GM12878 (cell line): ENCODE measurements at regions not wholly inside any gene's neighbourhood (a gene's known extent, or its start where the extent isn't known, plus 50 kb on each side); places are given as distances from the start of the nearest gene placed in this dataset.

Experiments used
- ATAC-seq: fragments of 200-7000 bp; cut with Tn5 transposase; 3 replicates; pipeline ENCODE4 v1.9.1; 2020; ENCODE audit warnings: mild to moderate bottlenecking, moderate library complexity
- BruUV-seq: library from RNA; stranded (reverse); fragments of 400-500 nt; replicated peaks from 2 replicates; lab custom pipeline; 2021; lab: Mats Ljungman, UMichigan
- CTCF ChIA-PET: fragments of 300-600 bp; sonication (Branson Sonifier 250); formaldehyde crosslinking; extraction: SDS; loops from one replicate; lab custom pipeline; 2021; ENCODE audit warnings: inconsistent platforms; lab: Yijun Ruan, JAX
- POLR2A ChIA-PET: fragments of 350-600 bp; formaldehyde crosslinking; extraction: SDS; loops from one replicate; lab custom pipeline; 2021; ENCODE audit warnings: inconsistent platforms; lab: Charles Lee
- RAD21 ChIA-PET: fragments of 300-600 bp; sonication (Branson Sonifier 250); formaldehyde crosslinking; loops from one replicate; lab custom pipeline; 2023; ENCODE audit warnings: antibody characterized with exemption; ENCODE audit not compliant: unreplicated experiment; lab: Charles Lee
- SMC1A ChIA-PET: fragments of 300-600 bp; sonication (Branson Sonifier 250); formaldehyde crosslinking; loops from one replicate; lab custom pipeline; 2023; ENCODE audit not compliant: unreplicated experiment, uncharacterized antibody; lab: Charles Lee
- DNase-seq: peaks from one replicate; pipeline ENCODE4 v3.0.0-alpha.2; 2011; ENCODE audit warnings: low read depth, low spot score
- FAIRE-seq: peaks from 3 replicates; lab custom pipeline; 2011; peaks lifted over from hg19 to GRCh38; lab: Jason Lieb, UNC
- H2AFZ ChIP-seq: 2 replicates; pipeline ENCODE4 v1.6.0; 2011; ENCODE audit warnings: low read depth, low read length, control low read depth; ENCODE audit not compliant: control insufficient read depth
- H3K27ac ChIP-seq: 2 replicates; pipeline ENCODE4 v1.5.1; 2011; ENCODE audit warnings: control low read depth; ENCODE audit not compliant: control insufficient read depth, insufficient read depth
- H3K27me3 ChIP-seq, 2 experiments: replicated peaks in 1 of 2; 2 replicates each; pipeline versions ENCODE4 v1.6.0 to v1.6.1; 2011; ENCODE audit warnings: low read length in 1 of 2; ENCODE audit not compliant: control insufficient read depth in 2 of 2, insufficient read depth in 2 of 2
- H3K36me3 ChIP-seq, 2 experiments: 2 replicates each; pipeline ENCODE4 v1.5.1; 2011; ENCODE audit warnings: low read length in 1 of 2; ENCODE audit not compliant: control insufficient read depth in 2 of 2, insufficient read depth in 2 of 2
- H3K4me1 ChIP-seq: 2 replicates; pipeline ENCODE4 v1.6.1; 2011; ENCODE audit warnings: mild to moderate bottlenecking, low read length, moderate library complexity, mixed read lengths; ENCODE audit not compliant: control insufficient read depth, insufficient read depth
- H3K4me2 ChIP-seq: 2 replicates; pipeline ENCODE4 v1.6.0; 2011; ENCODE audit warnings: control low read depth; ENCODE audit not compliant: control insufficient read depth, insufficient read depth
- H3K4me3 ChIP-seq: fragments of 200-600 bp; sonication (generic); 2 replicates; pipeline ENCODE4 v1.5.1; 2016
- H3K79me2 ChIP-seq: 2 replicates; pipeline ENCODE4 v1.6.0; 2011; ENCODE audit warnings: low read length; ENCODE audit not compliant: control insufficient read depth, insufficient read depth
- H3K9ac ChIP-seq: 2 replicates; pipeline ENCODE4 v1.8.0; 2011; ENCODE audit warnings: low read length, control low read depth, mixed read lengths; ENCODE audit not compliant: control insufficient read depth, insufficient read depth
- H3K9me3 ChIP-seq: replicated peaks from 3 replicates; pipeline ENCODE4 v1.5.1; 2011; ENCODE audit warnings: mild to moderate bottlenecking, low read length; ENCODE audit not compliant: control insufficient read depth, insufficient read depth
- H4K20me1 ChIP-seq: 2 replicates; pipeline ENCODE4 v1.6.0; 2011; ENCODE audit not compliant: control insufficient read depth, insufficient read depth
- ATF7 ChIP-seq: fragments of 450-650 bp; IDR thresholded peaks from 2 replicates; pipeline ENCODE4 v1.6.1; 2016; ENCODE audit warnings: low read depth, mild to moderate bottlenecking
- BCL11A ChIP-seq: IDR thresholded peaks from 2 replicates; pipeline ENCODE4 v1.6.1; 2011; ENCODE audit warnings: low read depth, low read length
- EP300 ChIP-seq, 2 experiments: fragments of 150-350 bp in 1 of 2; IDR thresholded peaks; 2 replicates each; pipeline ENCODE4 v1.6.1; 2011 to 2012; ENCODE audit warnings: low read depth in 2 of 2, low read length in 2 of 2, borderline replicate concordance in 1 of 2, improper control_type of control experiment in 1 of 2, inconsistent platforms in 1 of 2; ENCODE audit not compliant: control insufficient read depth in 1 of 2
- FOXK2 ChIP-seq: fragments of 450-650 bp; IDR thresholded peaks from 2 replicates; pipeline ENCODE4 v1.6.1; 2017; ENCODE audit warnings: mild to moderate bottlenecking, moderate library complexity
- KDM1A ChIP-seq: fragments of 200-600 bp; sonication (generic); IDR thresholded peaks from 2 replicates; pipeline ENCODE4 v1.6.1; 2016; ENCODE audit warnings: borderline replicate concordance
- MYC ChIP-seq: IDR thresholded peaks from 2 replicates; pipeline ENCODE4 v1.6.1; 2011; ENCODE audit warnings: mild to moderate bottlenecking, low read length, moderate library complexity, inconsistent platforms; ENCODE audit not compliant: insufficient read depth, insufficient replicate concordance, insufficient read length, severe bottlenecking
- RCOR1 ChIP-seq: conservative IDR thresholded peaks from 2 replicates; pipeline ENCODE4 v1.6.1; 2012; ENCODE audit warnings: low read depth, low read length, improper control_type of control experiment
- SP1 ChIP-seq: IDR thresholded peaks from one replicate; pipeline ENCODE4 v1.6.1; 2011; ENCODE audit warnings: low read depth, low read length
- ZNF24 ChIP-seq: fragments of 450-650 bp; IDR thresholded peaks from 2 replicates; pipeline ENCODE4 v1.6.1; 2017; ENCODE audit warnings: antibody characterized with exemption, mild to moderate bottlenecking
- ZNF274 ChIP-seq: IDR thresholded peaks from one replicate; pipeline ENCODE4 v1.8.0; 2011; ENCODE audit not compliant: insufficient read length, insufficient read depth
- ZNF384 ChIP-seq: IDR thresholded peaks from 2 replicates; pipeline ENCODE4 v1.6.1; 2012; ENCODE audit warnings: low read depth, mild to moderate bottlenecking, low read length, improper control_type of control experiment, borderline replicate concordance
- WGBS: methylation state at CpG from one replicate; pipeline ENCODE4 v1.1.6; 2016; ENCODE audit warnings: low lambda C conversion rate; ENCODE audit not compliant: insufficient replicate concordance, insufficient coverage; ENCODE audit errors: missing lambda C conversion rate; 5-methylcytosine and 5-hydroxymethylcytosine counted together
- in situ Hi-C: fragments of 300-500 bp; cut with MboI; formaldehyde crosslinking; loops from 9 replicates; pipeline ENCODE4 v1.14.3; 2018; ENCODE audit warnings: mixed read lengths
- intact Hi-C: fragments of 100-400 bp; cut with micrococcal nuclease; formaldehyde crosslinking; loops from one replicate; pipeline ENCODE4 v1.14.2; 2022; ENCODE audit not compliant: unreplicated experiment
- TF ChIP-seq, protein P1 (sequence below): fragments of 450-650 bp; formaldehyde crosslinking; IDR thresholded peaks from 2 replicates; pipeline ENCODE4 v1.5.0; 2022; ENCODE audit warnings: mild to moderate bottlenecking, missing genetic modification characterization

GRCh38 chrX:98071331-98071730 lies 1187.6 kb downstream of the RPA4 start:
- FAIRE-seq, result no peak
- Histone ChIP-seq H4K20me1 (no peaks in the 10 kb centered on the region), H3K9me3 (no peaks in the 10 kb centered on the region), H3K27ac (no peak overlapping the region), H3K27me3 (no peaks in the 10 kb centered on the region), H3K36me3 (no peaks in the 10 kb centered on the region), H3K4me2 (no peak overlapping the region), H3K4me3 (no peak overlapping the region), H2AFZ (no peak overlapping the region), H3K4me1 (no peaks in the 10 kb centered on the region), H3K9ac (no peak overlapping the region), H3K79me2 (no peaks in the 10 kb centered on the region)
- SMC1A ChIA-PET, result no interaction called here
- CTCF ChIA-PET, result no interaction called here
- no peak for ATAC-seq
- BruUV-seq, result no TSS peak
- WGBS, result 0% methylated on average over 2 of the region's 2 CpGs
- intact Hi-C loops (no loop called here), in situ Hi-C loops (no loop called here)
- RAD21 ChIA-PET, result no interaction called here
- no peak for DNase-seq
- POLR2A ChIA-PET, result no interaction called here
- TF ChIP-seq ZNF274, result no peak
- no peak for TF ChIP-seq FOXK2
- no peak for TF ChIP-seq RCOR1
- TF ChIP-seq, protein P1, sequence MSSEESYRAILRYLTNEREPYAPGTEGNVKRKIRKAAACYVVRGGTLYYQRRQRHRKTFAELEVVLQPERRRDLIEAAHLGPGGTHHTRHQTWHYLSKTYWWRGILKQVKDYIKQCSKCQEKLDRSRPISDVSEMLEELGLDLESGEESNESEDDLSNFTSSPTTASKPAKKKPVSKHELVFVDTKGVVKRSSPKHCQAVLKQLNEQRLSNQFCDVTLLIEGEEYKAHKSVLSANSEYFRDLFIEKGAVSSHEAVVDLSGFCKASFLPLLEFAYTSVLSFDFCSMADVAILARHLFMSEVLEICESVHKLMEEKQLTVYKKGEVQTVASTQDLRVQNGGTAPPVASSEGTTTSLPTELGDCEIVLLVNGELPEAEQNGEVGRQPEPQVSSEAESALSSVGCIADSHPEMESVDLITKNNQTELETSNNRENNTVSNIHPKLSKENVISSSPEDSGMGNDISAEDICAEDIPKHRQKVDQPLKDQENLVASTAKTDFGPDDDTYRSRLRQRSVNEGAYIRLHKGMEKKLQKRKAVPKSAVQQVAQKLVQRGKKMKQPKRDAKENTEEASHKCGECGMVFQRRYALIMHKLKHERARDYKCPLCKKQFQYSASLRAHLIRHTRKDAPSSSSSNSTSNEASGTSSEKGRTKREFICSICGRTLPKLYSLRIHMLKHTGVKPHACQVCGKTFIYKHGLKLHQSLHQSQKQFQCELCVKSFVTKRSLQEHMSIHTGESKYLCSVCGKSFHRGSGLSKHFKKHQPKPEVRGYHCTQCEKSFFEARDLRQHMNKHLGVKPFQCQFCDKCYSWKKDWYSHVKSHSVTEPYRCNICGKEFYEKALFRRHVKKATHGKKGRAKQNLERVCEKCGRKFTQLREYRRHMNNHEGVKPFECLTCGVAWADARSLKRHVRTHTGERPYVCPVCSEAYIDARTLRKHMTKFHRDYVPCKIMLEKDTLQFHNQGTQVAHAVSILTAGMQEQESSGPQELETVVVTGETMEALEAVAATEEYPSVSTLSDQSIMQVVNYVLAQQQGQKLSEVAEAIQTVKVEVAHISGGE, result no peak
- TF ChIP-seq KDM1A, result no peak
- TF ChIP-seq ATF7, result no peak
- TF ChIP-seq BCL11A, result no peak
- TF ChIP-seq SP1, result no peak
- TF ChIP-seq MYC, result no peak
- no peak for TF ChIP-seq ZNF24
- no peak for TF ChIP-seq EP300 (IDR thresholded peaks at IDR 0.05; ENCODE audit: borderline replicate concordance in 1 of 2, control insufficient read depth in 1 of 2, low read depth in 2 of 2, low read length in 2 of 2)
- TF ChIP-seq ZNF384, result no peak
